ENCODE measurements at regions not wholly inside any gene's neighbourhood (a gene's known extent, or its start where the extent isn't known, plus 50 kb on each side); places are given as distances from the start of the nearest gene placed in this dataset.
"Not testable (repeated sequence)": the region's sequence is repeated elsewhere in the genome, so short reads cannot be mapped to it uniquely, and the experiment has no call there.

DNA sequence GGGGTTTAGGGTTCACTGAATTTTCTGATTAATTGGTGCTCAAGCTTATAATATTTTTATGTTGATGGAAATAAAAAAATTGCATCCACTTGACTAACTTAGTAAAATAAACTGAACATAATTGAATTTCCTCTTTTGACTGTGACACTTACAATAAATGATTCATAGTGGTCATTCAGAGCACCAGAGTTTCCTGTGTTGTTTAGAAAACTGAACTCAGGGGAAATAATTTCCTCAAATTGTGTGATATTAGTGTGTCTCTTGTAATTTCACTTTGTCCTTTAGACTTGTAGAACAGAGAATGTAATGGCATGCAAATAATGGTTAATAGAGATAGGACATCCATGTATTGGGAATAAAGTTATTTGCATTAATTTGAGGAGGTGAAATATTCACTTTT lies 319.7 kb upstream of the MAN1A1 start:
- Histone ChIP-seq H3K9ac (ENCODE audit: insufficient read depth, low read length, poor library complexity, severe bottlenecking) (no peak overlapping the region), H3K9me3 (replicated peaks in 1 of 2; ENCODE audit: control insufficient read depth in 1 of 2, insufficient read depth in 1 of 2, low read length in 2 of 2) (peaks cover 0 to 3% of the 10 kb centered on the region in 2 donors), H3K4me1 (ENCODE audit: control insufficient read depth in 1 of 2, insufficient read depth in 2 of 2, low read length in 2 of 2) (peaks cover 8 to 15% of the 10 kb centered on the region in 2 donors), H3K79me2 (ENCODE audit: insufficient read depth, low read length) (no peaks in the 10 kb centered on the region), H3K4me2 (replicated peaks; ENCODE audit: extremely low read depth, low read length, poor library complexity, severe bottlenecking) (peak overlapping the region; percentile 21), H4K20me1 (ENCODE audit: insufficient read depth, low read length) (no peaks in the 10 kb centered on the region), H3K27ac (ENCODE audit: low read depth in 1 of 2, low read length in 2 of 2) (peak overlapping the region in 1 of 2 donors; percentile 34), H3K4me3 (replicated peaks in 1 of 3; ENCODE audit: low read depth in 2 of 3, low read length in 3 of 3) (peak overlapping the region in 1 of 3 experiments; percentile 1), H3K36me3 (replicated peaks in 1 of 2; ENCODE audit: control insufficient read depth in 1 of 2, insufficient read depth in 2 of 2, low read length in 2 of 2) (no peaks in the 10 kb centered on the region), H3K27me3 (ENCODE audit: control insufficient read depth in 2 of 2, insufficient read depth in 2 of 2, low read length in 2 of 2) (no peaks in the 10 kb centered on the region), H2AFZ (ENCODE audit: insufficient read depth, low read depth, low read length, poor library complexity, severe bottlenecking) (no peak overlapping the region)
- H3K27me3 Mint-ChIP-seq (ENCODE audit: low read depth in 3 of 3): no peaks in the 10 kb centered on the region
- peak overlapping the region in 1 of 2 donors; percentile 42 for H3K4me3 Mint-ChIP-seq
- H3K27ac Mint-ChIP-seq: peak overlapping the region in 6 of 7 donors; percentile 58 to 77 (median 62)
- H3K9me3 Mint-ChIP-seq: peaks cover 0 to 16% (median 12%) of the 10 kb centered on the region in 7 donors
- H3K36me3 Mint-ChIP-seq: no peaks in the 10 kb centered on the region
- peaks cover 22% of the 10 kb centered on the region for H3K4me1 Mint-ChIP-seq
- TF ChIP-seq, protein P1, sequence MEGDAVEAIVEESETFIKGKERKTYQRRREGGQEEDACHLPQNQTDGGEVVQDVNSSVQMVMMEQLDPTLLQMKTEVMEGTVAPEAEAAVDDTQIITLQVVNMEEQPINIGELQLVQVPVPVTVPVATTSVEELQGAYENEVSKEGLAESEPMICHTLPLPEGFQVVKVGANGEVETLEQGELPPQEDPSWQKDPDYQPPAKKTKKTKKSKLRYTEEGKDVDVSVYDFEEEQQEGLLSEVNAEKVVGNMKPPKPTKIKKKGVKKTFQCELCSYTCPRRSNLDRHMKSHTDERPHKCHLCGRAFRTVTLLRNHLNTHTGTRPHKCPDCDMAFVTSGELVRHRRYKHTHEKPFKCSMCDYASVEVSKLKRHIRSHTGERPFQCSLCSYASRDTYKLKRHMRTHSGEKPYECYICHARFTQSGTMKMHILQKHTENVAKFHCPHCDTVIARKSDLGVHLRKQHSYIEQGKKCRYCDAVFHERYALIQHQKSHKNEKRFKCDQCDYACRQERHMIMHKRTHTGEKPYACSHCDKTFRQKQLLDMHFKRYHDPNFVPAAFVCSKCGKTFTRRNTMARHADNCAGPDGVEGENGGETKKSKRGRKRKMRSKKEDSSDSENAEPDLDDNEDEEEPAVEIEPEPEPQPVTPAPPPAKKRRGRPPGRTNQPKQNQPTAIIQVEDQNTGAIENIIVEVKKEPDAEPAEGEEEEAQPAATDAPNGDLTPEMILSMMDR (IDR thresholded peaks at IDR 0.05): no peak
- DNase-seq: peak; percentile 37 to 65 (median 65)
- intact Hi-C loops (cut with micrococcal nuclease): no loop called here

DNA sequence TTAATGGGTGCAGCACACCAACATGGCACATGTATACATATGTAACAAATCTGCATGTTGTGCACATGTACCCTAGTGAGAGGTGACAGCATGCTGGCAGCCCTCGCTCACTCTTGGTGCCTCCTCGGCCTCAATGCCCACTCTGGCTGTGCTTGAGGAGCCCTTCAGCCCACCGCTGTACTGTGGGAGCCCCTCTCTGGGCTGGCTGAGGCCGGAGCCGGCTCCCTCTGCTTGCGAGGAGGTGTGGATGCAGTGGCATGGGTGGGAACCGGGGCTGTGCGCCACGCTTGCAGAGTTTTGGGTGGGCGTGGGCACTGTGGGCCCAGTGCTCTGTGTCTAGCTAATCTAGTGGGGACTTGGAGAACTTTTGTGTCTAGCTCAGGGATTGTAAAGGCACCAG lies 315.9 kb upstream of the MAN1A1 start:
- Mint-ChIP-seq H3K4me1 (peaks cover 20% of the 10 kb centered on the region), H3K9me3 (peaks cover 0 to 16% (median 12%) of the 10 kb centered on the region in 7 donors)
- H3K27me3 Mint-ChIP-seq (ENCODE audit: low read depth in 3 of 3); H3K27me3 ChIP-seq (ENCODE audit: control insufficient read depth in 2 of 2, insufficient read depth in 2 of 2, low read length in 2 of 2); H3K4me3 ChIP-seq (replicated peaks in 1 of 3; ENCODE audit: low read depth in 2 of 3, low read length in 3 of 3); H4K20me1 ChIP-seq (ENCODE audit: insufficient read depth, low read length); H2AFZ ChIP-seq (ENCODE audit: insufficient read depth, low read depth, low read length, poor library complexity, severe bottlenecking); H3K9ac ChIP-seq (ENCODE audit: insufficient read depth, low read length, poor library complexity, severe bottlenecking); DNase-seq; H3K27ac ChIP-seq (ENCODE audit: low read depth in 1 of 2, low read length in 2 of 2); H3K79me2 ChIP-seq (ENCODE audit: insufficient read depth, low read length); H3K36me3 ChIP-seq (replicated peaks in 1 of 2; ENCODE audit: control insufficient read depth in 1 of 2, insufficient read depth in 2 of 2, low read length in 2 of 2); H3K36me3 Mint-ChIP-seq; H3K4me2 ChIP-seq (replicated peaks; ENCODE audit: extremely low read depth, low read length, poor library complexity, severe bottlenecking); intact Hi-C loops (cut with micrococcal nuclease); H3K27ac Mint-ChIP-seq; H3K4me3 Mint-ChIP-seq; H3K9me3 ChIP-seq (replicated peaks in 1 of 2; ENCODE audit: control insufficient read depth in 1 of 2, insufficient read depth in 1 of 2, low read length in 2 of 2): not testable (repeated sequence)
- H3K4me1 ChIP-seq (ENCODE audit: control insufficient read depth in 1 of 2, insufficient read depth in 2 of 2, low read length in 2 of 2): peaks cover 8 to 15% of the 10 kb centered on the region in 2 donors
- WGBS (ENCODE audit: insufficient coverage): 88% methylated on average over 10 of the region's 10 CpGs
